Pulmonary artery endothelial cell (primary cell): ENCODE measurements at regions not wholly inside any gene's neighbourhood (a gene's known extent, or its start where the extent isn't known, plus 50 kb on each side); places are given as distances from the start of the nearest gene placed in this dataset.

ENCODE experiments used
- DNase-seq: peaks from one replicate; pipeline ENCODE4 v3.0.0-alpha.2; 2011; ENCODE audit warnings: low read depth, low spot score

- DNase-seq, result no peak
Measured at GRCh38 chr6:121816361-121816760, 380.9 kb downstream of the GJA1 start.

GRCh38 chr6:121816906-121817540, 381.6 kb downstream of the GJA1 start:
- no peak for DNase-seq

- DNase-seq, result no peak
Measured at GRCh38 chr6:121823437-121823851, 388.0 kb downstream of the GJA1 start.

GRCh38 chr6:121826156-121826810, 390.8 kb downstream of the GJA1 start:
- DNase-seq, result peak; percentile 93

- no peak for DNase-seq
Measured at GRCh38 chr6:121828146-121828886, 392.9 kb downstream of the GJA1 start.

- DNase-seq, result no peak
Measured at GRCh38 chr6:121830736-121831135, 395.3 kb downstream of the GJA1 start.

- DNase-seq, result no peak
Measured at GRCh38 chr6:121835662-121836061, 400.2 kb downstream of the GJA1 start.

- DNase-seq, result no peak
Measured at GRCh38 chr6:121837545-121838229, 402.2 kb downstream of the GJA1 start.

- DNase-seq, result no peak
Measured at GRCh38 chr6:121838842-121839241, 403.4 kb downstream of the GJA1 start.

- no peak for DNase-seq
Measured at GRCh38 chr6:121839896-121840295, 404.4 kb downstream of the GJA1 start.

- no peak for DNase-seq
Measured at GRCh38 chr6:121844898-121845297, 409.5 kb downstream of the GJA1 start.

GRCh38 chr6:121847806-121848522, 412.5 kb downstream of the GJA1 start:
- no peak for DNase-seq

- no peak for DNase-seq
Measured at GRCh38 chr6:121848523-121849255, 413.2 kb downstream of the GJA1 start.

- DNase-seq, result peak; percentile 53
Measured at GRCh38 chr6:121849477-121849876, 414.0 kb downstream of the GJA1 start.

- no peak for DNase-seq
Measured at GRCh38 chr6:121851056-121851455, 415.6 kb downstream of the GJA1 start.

- DNase-seq, result no peak
Measured at GRCh38 chr6:121853686-121854085, 418.2 kb downstream of the GJA1 start.

GRCh38 chr6:121855521-121855920, 420.1 kb downstream of the GJA1 start:
- DNase-seq, result no peak

GRCh38 chr6:121856296-121856695, 420.9 kb downstream of the GJA1 start:
- DNase-seq, result no peak

GRCh38 chr6:121857551-121857950, 422.1 kb downstream of the GJA1 start:
- DNase-seq, result no peak

- no peak for DNase-seq
Measured at GRCh38 chr6:121858310-121858709, 422.9 kb downstream of the GJA1 start.

- DNase-seq, result no peak
Measured at GRCh38 chr6:121858986-121859385, 423.5 kb downstream of the GJA1 start.
